ENCODE measurements at regions not wholly inside any gene's neighbourhood (a gene's known extent, or its start where the extent isn't known, plus 50 kb on each side); places are given as distances from the start of the nearest gene placed in this dataset.

DNA sequence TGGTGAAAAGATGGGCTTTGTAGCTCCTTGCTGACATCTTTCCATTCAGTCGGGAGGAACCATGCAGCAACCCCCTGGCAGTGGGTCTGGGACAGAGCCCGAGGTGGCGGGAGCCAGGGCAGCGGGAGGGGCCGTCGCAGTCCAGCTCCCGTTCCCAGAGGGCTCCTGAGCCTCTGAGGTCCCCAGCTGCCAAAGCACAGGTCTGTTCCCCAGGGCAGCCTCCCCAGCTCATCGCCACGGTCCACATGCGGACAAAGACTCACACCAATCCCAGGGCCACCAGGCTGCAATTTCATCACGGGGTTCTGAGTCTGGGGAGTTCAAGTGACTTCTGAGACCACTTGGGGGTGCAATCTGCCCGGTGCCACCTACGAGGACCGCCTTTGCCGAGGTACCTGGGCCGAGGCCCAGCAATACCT lies 196.0 kb downstream of the RBFOX3 start:
- no peak for TF ChIP-seq POLR2A (IDR thresholded peaks at IDR 0.05)
- TF ChIP-seq, protein P1, sequence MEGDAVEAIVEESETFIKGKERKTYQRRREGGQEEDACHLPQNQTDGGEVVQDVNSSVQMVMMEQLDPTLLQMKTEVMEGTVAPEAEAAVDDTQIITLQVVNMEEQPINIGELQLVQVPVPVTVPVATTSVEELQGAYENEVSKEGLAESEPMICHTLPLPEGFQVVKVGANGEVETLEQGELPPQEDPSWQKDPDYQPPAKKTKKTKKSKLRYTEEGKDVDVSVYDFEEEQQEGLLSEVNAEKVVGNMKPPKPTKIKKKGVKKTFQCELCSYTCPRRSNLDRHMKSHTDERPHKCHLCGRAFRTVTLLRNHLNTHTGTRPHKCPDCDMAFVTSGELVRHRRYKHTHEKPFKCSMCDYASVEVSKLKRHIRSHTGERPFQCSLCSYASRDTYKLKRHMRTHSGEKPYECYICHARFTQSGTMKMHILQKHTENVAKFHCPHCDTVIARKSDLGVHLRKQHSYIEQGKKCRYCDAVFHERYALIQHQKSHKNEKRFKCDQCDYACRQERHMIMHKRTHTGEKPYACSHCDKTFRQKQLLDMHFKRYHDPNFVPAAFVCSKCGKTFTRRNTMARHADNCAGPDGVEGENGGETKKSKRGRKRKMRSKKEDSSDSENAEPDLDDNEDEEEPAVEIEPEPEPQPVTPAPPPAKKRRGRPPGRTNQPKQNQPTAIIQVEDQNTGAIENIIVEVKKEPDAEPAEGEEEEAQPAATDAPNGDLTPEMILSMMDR (IDR thresholded peaks at IDR 0.05) = no peak
